NCI-H1105 (cell line): ENCODE measurements at regions not wholly inside any gene's neighbourhood (a gene's known extent, or its start where the extent isn't known, plus 50 kb on each side); places are given as distances from the start of the nearest gene placed in this dataset.
A peak's percentile ranks its signal among the peaks of the same experiment; 100 is the strongest.
"Not testable (repeated sequence)": the region's sequence is repeated elsewhere in the genome, so short reads cannot be mapped to it uniquely, and the experiment has no call there.

Source experiments
- DNase-seq: peaks from one replicate; lab custom pipeline; 2025; lab: John Stamatoyannopoulos, UW

DNA sequence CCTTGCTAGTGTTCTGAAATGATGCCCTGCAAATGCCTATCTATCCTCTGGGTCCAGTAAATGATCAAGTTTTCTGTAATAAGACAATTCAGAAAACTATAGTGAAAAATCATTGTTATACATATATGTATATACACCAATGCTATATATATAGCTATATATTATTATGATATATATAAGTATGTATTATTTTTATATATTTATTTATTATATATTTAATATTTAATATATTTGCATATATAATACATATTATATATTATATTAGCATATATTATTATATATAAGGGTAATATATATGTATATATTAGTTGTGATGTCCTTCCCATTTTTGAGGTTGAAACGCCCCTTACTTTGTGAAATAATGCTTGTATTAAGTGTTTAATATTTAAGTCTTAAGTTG is 181.4 kb upstream of the CACNA2D1 start:
- no peak for DNase-seq

DNA sequence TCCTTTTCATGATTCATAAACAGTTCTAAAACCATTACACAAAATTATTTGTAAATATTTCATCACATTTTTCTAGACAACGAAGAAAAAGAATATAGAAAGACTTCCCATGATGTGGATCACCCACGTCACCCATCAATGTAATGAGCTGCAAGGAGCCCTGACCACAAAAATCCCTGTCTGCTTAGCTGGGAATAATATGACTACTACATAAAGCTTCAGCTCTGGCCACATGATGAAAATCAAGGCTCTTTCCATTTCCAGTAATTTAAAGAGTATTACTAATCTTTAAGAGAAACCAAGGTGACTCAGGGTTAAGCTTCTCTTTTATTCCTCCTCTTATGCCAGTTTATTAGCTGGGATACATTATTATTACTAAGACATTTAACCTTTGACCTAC is 180.8 kb upstream of the CACNA2D1 start:
- no peak for DNase-seq

DNA sequence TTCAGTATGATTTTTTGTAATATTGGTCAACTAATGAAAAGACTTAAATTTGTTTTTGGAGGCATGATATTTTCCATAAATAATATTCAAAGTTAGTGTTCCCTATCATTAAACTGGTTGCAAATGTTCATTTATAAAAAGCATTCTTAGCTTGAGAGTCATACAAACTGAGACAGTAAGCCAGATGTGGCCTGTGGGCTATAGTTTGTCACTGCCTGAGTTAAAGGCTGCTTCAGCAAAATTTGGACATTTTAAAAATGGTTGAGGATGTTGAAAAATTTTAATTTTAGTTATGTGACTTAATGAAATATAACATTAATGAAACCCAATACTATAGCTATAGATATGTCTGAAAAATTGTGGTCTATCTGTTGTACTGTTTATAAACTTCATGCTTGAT is 180.2 kb upstream of the CACNA2D1 start:
- DNase-seq, result no peak

DNA sequence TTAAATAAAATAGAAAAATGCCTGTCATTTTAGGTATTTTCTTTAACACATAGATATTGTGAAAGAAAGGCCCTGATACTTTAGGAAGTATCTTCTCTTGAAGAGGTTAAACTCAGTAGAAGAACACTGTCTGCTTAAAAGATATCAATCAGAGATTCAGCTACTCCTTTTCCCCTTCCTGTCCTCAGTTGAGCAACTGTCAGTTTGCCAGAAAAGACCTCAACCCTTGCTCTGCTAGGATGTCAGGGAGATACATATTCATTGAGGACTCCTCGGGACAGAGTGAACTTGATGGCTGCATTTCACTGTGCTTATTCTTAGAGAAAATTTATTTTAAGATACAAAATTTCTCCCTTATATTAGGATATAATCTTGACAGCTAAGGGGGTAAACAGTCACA is 173.6 kb upstream of the CACNA2D1 start:
- DNase-seq, result no peak

DNA sequence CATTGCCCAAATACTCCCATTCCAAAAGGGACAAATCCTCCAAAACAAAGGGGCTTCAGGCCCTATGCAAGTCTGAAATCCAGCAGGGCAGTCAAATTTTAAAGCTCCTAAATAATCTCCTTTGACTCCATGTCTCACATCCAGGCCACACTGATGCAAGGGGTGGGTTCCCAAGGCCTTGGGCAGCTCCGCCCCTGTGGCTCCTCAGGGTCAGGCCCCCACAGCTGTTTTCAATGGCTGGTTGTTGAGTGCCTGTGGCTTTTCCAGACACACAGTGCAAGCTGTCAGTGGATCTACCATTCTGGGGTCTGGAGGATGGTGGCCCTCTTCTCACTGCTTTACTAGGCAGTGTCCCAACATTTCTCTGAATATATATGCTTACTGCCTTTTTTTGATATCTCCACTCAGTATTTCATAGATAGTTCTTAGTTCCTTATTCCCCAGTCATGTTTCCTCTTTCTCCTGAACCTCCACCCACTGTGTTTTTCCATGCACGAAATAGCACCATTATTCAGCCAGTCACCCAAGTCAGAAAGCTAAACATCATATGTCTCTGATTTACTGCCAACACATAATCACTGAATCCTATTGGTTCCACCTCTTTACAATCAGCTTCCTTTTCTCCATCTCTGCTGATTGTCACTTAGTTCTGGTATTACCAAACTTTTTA is 172.6 kb upstream of the CACNA2D1 start:
- no peak for DNase-seq

DNA sequence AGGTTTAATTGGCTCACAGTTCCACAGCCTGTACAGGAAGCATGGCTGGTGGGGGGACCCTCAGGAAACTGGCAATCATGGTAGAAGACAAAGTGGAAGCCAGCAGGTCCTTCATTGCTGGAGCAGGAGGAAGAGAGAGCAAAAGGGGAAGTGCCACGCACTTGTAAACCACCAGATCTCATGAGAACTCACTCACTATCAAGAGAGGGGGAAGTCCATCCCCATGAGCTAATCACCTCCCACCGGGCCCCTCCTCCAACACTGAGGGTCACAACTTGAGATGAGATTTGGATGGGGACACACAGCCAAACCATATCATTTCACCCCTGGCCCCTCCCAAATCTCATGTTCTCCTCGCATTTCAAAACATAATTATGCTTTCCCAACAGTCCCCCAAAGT is 171.9 kb upstream of the CACNA2D1 start:
- DNase-seq, result no peak

DNA sequence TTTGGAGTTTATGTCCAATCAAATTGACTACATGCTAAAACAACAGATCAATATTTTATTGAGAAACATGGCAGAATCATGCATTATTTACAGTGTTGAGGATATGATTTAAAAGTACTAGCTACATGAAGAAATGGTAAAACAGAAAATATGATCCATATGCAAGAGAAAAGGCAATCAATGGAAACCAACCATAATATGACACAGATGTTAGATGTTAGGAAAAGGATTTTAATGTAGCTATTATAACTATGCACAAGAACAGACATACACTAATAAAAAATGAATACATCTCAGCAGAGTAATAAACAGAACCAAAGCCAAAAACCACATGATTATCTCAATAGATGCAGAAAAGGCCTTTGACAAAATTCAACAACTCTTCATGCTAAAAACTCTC is 166.2 kb upstream of the CACNA2D1 start:
- DNase-seq, result no peak

DNA sequence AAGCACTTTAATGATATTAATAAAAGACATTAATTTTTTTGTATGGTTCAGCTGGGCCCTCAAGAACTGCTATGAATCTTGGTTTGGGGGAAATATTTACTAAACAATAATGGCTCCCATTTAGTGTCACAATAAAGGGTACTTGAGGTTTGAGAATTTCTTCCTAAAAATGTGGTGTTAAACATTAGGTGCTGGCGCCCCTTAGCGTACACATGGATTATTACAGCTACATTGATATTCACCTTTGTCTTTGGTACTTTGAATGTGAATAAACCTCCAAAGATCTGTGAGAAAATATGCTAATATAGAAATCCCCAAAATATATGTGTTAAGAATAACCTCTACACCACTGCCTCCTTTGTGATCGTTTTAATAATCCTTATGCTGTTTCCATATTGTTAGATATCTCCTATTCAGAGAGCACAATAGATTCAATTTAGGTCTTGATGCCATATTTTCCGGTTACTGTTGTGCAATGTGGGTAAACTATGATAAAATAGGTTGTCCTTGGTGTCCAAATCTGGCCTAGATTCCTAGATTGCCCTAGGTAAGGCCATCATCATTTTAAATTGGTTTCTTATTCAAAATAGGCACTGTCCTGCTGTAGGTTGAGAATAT is 161.8 kb upstream of the CACNA2D1 start:
- DNase-seq, result peak; percentile 67

DNA sequence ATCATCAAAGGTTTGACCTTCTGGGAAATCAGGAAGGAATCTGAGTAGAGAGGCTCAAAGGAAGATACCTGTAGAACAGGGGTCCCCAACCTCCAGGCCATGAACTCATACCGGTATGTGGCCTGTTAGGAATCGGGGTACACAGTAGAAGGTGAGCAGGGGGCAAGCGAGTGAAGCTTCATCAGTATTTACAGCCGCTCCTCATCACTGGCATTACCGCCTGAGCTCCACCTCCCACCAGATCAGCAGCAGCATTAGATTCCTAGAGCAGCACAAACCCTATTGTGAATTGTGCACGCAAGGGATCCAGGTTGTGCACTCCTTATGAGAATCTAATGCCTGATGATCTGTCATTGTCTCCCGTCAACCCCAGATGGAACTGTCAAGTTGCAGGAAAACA is 158.5 kb upstream of the CACNA2D1 start:
- no peak for DNase-seq

DNA sequence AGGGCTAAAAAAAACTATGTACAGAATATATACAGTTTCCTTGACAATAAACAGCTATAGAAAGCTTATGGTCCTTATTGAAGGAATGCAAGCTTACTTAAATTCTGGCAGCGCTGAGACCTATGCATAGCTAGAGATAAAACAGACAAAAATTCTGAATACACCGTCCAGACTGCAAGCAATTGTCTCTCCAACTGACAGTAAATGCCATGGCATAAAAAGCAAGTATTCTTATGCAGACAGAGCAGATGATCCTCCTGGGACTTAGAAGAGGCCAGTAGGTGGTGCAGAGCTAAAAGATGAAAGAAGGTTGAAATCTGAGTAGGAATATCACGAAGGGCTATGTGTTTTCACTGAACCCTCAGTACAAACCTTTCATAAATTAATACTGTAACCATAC is 157.0 kb upstream of the CACNA2D1 start:
- DNase-seq, result no peak

DNA sequence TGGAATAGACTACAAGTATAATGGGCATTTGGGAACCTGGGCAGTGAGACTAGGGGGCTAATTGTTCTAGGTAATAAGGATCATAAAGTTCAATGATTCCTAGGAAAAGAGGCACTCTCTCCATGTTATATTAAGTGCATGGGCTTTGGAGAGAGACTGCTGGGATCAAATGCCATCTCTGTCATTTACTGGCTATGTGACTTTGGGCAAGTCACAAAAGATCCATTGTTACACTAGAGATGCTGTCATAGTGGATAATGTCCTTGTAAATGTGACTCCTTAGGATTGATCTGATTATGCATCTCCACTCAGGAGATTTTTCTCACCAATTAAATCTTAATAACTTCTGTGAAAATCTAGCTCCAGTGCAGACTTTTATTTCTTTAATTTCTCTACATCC is 156.3 kb upstream of the CACNA2D1 start:
- DNase-seq, result no peak

DNA sequence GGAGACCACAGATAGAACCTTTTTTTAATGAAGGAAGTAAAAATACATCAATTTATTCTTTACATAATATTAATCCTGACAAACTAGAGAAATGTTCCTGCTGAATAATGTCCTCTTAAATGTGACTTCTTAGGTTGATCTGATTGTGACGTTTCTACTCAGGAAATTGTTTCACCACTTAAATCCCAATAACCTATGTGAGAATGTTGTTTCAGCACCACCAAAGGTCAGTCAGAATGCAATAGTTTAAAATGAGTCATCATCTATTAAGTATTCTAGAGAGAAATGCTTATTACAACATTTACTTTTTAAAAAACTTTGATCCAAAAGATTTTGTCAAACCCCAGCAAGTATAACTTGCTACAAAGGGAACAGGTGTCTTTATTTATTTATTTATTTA is 155.4 kb upstream of the CACNA2D1 start:
- no peak for DNase-seq

DNA sequence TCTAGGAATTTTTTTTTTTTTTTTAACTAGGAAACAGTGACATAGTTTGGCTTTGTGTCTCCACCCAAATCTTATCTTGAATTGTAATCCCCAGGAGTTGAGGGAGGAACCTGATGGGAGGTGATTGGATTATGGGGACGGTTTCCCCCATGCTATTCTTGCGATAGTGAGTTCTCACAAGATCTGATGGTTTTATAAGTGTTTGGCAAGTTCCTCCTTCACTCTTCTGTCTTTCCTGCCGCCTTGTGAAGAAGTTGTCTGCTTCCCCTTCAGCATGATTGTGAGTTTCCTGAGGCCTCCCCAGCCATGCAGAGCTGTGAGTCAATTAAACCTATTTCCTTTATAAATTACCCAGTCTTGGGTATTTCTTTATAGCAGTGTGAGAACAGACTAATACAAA is 152.2 kb upstream of the CACNA2D1 start:
- DNase-seq, result not testable (repeated sequence)

DNA sequence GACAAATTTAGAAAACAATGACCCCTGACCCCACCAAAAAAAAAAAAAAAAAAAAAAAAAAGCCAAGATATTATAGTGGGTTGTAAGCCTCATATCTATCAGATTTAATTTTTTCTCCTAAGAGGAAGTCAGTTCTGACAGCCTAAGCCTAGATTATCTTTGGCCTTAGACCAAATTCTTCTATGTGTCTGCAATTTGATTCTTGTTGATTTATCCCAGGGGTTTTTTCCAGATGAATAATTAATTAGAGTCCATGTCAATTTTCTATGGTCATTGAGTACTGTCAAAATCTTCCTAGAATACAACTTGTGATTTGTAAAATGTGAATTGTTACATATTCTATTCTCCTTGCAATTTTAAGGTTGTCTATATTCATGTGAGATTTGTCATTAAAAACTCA is 151.6 kb upstream of the CACNA2D1 start:
- peak; percentile 56 for DNase-seq

DNA sequence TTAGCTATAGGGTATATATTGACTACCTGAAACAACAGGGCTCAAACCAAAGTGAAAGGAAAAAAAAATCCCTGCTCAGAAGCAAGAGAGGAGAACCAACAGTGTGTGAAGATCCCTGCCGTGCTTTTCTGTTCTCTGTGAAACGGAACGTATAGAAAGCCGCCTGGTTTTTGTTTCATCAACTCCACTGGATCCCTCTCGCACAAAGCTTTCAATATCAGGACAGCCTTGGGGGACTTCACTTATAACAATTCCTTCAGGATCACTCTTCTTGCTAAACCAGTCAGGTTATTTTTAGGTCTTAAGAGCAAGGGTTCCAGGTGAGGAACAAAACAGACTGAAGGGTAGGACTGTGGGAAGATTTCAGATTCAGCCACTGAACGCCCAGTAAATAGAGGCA is 151.1 kb upstream of the CACNA2D1 start:
- DNase-seq, result peak; percentile 44

DNA sequence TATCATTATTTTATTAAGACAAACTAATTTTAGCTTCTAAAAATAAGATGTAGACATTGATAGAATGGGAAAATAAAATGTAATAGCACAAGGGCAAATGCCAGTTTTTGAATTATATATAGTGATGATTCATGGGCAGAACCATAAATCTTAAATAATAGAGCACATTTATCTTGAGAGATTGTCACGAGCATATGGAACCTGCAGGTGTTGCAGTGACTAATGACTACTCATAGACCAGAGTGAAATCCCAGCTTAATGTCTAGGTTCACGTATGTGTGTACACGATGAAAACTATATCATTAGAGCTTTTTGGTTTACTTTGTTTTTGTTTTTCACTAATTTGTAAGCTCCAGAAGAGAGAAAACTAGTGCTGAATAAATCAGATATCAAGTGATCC is 150.2 kb upstream of the CACNA2D1 start:
- peak; percentile 73 for DNase-seq

DNA sequence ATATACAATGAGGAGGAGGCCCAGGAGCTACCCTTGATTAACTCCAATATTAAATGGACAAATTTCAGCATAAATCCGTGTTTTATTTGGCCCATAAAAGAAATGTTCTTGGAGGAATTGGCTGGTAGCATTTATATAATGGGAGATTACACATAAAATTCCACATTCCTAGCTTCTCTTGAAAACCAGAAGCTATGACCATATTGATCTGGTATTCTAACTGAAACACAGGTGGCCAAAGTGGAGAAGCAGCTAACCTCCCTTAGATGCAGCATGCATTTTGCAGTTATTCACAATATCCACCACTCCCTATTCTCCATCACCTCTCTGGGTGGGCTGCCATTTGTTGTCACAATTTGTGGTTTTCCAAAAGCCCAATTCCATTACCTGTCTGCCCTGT is 148.8 kb upstream of the CACNA2D1 start:
- no peak for DNase-seq

DNA sequence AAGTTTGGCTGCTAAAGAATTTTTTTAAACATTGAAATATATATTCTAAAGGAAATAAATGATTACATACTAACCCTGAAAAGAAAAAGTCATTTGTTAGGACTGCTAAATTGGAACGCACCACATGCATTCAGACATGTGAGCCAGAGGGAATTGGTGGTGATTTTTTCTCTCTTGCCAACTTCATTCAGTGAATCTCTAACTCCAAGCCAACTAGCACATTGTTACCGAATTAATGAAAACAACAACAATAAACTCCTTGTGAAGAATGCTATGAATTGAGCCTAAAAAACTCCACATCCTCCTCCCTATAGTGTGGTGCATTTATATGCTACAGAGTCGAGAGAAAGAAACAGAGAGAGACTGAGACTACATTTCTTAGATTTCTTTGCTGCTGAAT is 135.5 kb upstream of the CACNA2D1 start:
- DNase-seq, result no peak

DNA sequence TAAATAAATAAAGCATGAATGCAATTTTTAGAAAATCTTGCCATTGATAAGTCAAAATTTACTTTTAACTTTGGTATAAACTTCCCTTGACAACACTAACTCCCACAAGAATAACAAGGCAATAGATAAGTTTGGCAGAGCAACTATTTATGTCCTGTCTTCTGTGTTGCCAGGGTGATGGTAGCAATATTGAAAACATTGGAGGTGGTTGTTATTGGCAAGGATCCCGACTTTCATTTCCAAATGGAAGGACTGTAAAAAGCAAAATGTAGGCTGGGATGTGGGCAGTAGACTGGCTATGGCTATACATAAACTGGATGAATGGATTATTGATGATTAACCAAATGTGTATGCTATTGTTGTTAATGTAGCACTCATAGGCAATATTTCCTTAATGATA is 134.9 kb upstream of the CACNA2D1 start:
- DNase-seq, result no peak

DNA sequence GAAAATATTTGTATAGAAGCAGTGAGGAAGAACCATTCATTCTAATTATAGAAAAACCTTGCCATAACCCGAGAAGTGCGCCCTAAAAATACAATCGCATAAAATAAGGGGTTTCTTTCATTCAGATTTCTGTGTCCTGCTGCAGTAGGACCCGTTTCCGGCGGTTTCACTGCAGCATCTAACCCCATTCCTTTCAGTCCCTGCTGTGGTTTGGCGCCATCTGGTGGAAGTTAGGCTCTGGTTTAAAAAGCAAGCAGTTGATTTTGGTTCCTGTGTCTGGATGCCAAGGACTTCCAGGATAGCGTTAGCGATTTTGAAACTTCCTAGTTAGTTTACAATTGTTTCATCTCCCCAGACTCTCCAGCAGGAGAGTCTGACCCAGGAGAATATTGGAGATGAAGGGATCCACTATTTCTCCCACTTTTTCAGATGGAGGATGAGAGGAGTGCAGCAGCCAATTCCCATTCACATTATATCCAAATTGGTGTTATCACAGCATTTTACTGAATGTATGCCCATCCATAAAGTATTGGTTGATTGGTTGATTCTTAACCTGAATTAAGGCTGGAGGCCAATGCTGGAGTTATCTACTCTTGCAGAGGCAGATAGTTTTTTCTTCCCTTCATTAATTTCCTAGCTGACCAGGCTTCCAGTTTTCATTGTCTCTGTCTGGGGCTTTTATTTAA is 128.8 kb upstream of the CACNA2D1 start:
- peak; percentile 90 for DNase-seq

DNA sequence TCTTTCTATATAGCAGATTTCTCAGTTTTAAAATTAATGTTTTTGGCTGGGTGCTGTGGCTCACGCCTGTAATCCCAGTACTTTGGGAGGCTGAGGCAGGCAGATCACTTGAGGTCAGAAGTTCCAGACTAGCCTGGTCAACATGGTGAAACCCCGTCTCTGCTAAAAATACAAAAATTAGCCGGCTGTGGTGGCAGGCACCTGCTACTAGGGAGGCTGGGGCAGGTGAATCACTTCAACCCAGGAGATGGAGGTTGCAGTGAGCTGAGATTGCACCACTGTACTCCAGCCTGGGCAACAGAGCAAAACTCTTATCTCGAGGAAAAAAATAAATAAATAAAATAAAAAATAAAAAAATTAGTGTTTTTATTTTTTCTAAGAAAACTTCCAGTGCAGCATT is 127.5 kb upstream of the CACNA2D1 start:
- DNase-seq, result not testable (repeated sequence)

DNA sequence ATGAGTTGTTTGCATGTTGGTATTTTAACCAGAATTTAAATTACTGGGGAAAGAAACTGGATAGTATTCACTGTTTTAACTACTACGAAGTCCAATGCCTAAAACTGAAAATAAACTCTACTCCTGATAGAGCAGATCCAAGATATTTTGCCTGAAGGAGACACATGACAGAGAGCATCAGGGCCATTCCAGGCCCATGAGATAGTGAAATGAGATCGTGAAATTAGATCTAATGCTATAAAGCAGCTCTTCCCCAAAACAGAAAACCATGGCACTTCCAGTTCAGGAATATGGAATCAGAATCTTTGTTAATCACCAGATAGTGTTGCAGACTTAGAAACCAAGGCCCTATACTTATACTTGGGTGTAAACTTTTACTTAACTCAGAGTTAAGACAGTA is 124.3 kb upstream of the CACNA2D1 start:
- no peak for DNase-seq

DNA sequence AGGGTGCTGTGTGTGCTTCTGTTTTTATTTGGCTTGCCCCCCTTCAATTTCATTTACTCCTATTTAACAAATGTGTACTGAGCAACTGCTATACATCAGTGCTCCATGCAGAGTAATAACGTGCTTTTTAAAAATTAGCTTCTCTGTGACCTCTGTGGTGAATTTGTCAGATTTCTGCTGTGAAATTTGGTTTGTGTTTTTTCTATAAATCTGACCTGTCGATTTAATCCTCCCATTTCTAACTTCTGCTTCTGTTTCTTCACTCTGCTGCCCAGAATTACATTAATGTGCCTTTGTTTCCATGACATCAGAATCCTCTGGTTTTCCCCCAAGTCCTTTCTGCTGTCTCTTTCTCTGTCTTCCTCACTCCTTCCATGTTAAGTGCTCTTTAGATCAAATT is 123.8 kb upstream of the CACNA2D1 start:
- no peak for DNase-seq

DNA sequence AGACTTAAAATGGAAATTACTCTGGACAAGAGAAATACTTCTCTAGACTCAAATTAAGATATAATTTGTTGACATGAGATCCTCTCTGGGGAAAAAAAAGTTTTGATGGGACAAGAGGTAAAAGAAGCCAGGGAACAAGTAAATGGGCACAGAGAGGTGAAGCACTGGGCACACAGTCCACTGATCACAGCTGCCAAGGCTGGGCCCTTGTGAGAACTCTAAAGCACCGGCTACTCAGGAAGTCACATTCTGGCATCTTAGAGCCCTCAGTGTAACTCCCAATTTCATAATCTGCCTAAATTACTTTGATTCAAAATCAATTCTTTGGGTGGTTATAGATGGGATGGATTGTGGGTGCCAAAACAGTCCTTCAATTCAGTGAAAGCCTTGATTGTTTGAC is 123.2 kb upstream of the CACNA2D1 start:
- peak; percentile 24 for DNase-seq
